ENCODE measurements at regions not wholly inside any gene's neighbourhood (a gene's known extent, or its start where the extent isn't known, plus 50 kb on each side); places are given as distances from the start of the nearest gene placed in this dataset.

GRCh38 chr14:71471634-71472355, 460.4 kb upstream of the RGS6 start:
- DNase-seq: no peak

GRCh38 chr14:71472356-71473340, 459.6 kb upstream of the RGS6 start:
- peak; percentile 67 for DNase-seq

GRCh38 chr14:71473843-71474242, 458.4 kb upstream of the RGS6 start:
- DNase-seq: no peak

- no peak for DNase-seq
Measured at GRCh38 chr14:71474301-71475265, 457.6 kb upstream of the RGS6 start.

- no peak for DNase-seq
Measured at GRCh38 chr14:71475916-71476315, 456.3 kb upstream of the RGS6 start.

GRCh38 chr14:71478542-71478941, 453.7 kb upstream of the RGS6 start:
- DNase-seq: peak; percentile 48

- DNase-seq: no peak
Measured at GRCh38 chr14:71481021-71481654, 451.1 kb upstream of the RGS6 start.

GRCh38 chr14:71482671-71483070, 449.6 kb upstream of the RGS6 start:
- no peak for DNase-seq

- DNase-seq: no peak
Measured at GRCh38 chr14:71483154-71483553, 449.1 kb upstream of the RGS6 start.

GRCh38 chr14:71485833-71486232, 446.4 kb upstream of the RGS6 start:
- no peak for DNase-seq

GRCh38 chr14:71486279-71486678, 445.9 kb upstream of the RGS6 start:
- no peak for DNase-seq

- no peak for DNase-seq
Measured at GRCh38 chr14:71487449-71487848, 444.8 kb upstream of the RGS6 start.

GRCh38 chr14:71487941-71488340, 444.3 kb upstream of the RGS6 start:
- DNase-seq: no peak

- no peak for DNase-seq
Measured at GRCh38 chr14:71488703-71489191, 443.5 kb upstream of the RGS6 start.

- no peak for DNase-seq
Measured at GRCh38 chr14:71489742-71490141, 442.5 kb upstream of the RGS6 start.

- no peak for DNase-seq
Measured at GRCh38 chr14:71491931-71492330, 440.3 kb upstream of the RGS6 start.

GRCh38 chr14:71492346-71492745, 439.9 kb upstream of the RGS6 start:
- no peak for DNase-seq

GRCh38 chr14:71497645-71498086, 434.6 kb upstream of the RGS6 start:
- peak; percentile 83 for DNase-seq

GRCh38 chr14:71498212-71498611, 434.0 kb upstream of the RGS6 start:
- DNase-seq: no peak

GRCh38 chr14:71499018-71499417, 433.2 kb upstream of the RGS6 start:
- DNase-seq: no peak

- DNase-seq: no peak
Measured at GRCh38 chr14:71507681-71508080, 424.5 kb upstream of the RGS6 start.

GRCh38 chr14:71508901-71509300, 423.3 kb upstream of the RGS6 start:
- DNase-seq: no peak

Measured in activated CD4-positive, alpha-beta T cell treated with anti-CD3 and anti-CD28 coated beads, Interleukin-10, Interleukin-2, amounts not matched to agents 100 ng/mL and 50 ng/mL, durations not matched to agents 16 hours and 8 hours (primary cell).